PC-3 (cell line): ENCODE measurements at regions not wholly inside any gene's neighbourhood (a gene's known extent, or its start where the extent isn't known, plus 50 kb on each side); places are given as distances from the start of the nearest gene placed in this dataset.

ENCODE experiments used
- ATAC-seq: fragments of 200-7000 bp; cut with Tn5 transposase; 2 replicates; pipeline ENCODE4 v1.9.1; 2020; ENCODE audit warnings: mild to moderate bottlenecking, moderate library complexity
- BruUV-seq: library from RNA; stranded (reverse); fragments of 400-500 nt; replicated peaks from 2 replicates; lab custom pipeline; 2021; lab: Mats Ljungman, UMichigan
- CTCF ChIA-PET: fragments of 300-600 bp; sonication (Branson Sonifier 250); formaldehyde crosslinking; loops from one replicate; lab custom pipeline; 2022; ENCODE audit warnings: antibody characterized with exemption; lab: Charles Lee
- POLR2A ChIA-PET: fragments of 300-600 bp; sonication (Branson Sonifier 250); formaldehyde crosslinking; loops from one replicate; lab custom pipeline; 2022; ENCODE audit warnings: antibody characterized with exemption; ENCODE audit not compliant: unreplicated experiment; lab: Charles Lee
- DNase-seq: peaks from one replicate; pipeline ENCODE4 v3.0.0-alpha.2; 2015
- H2AFZ ChIP-seq: fragments of 300-600 bp; sonication (generic); 2 replicates; pipeline ENCODE4 v1.6.0; 2016; ENCODE audit warnings: antibody characterized with exemption, low read length
- H3F3A ChIP-seq: fragments of 300-600 bp; sonication (generic); one replicate; pipeline ENCODE4 v1.6.0; 2017; ENCODE audit warnings: antibody characterized with exemption, low read length, control low read depth, mild to moderate bottlenecking; ENCODE audit not compliant: unreplicated experiment
- H3K27ac ChIP-seq: fragments of 300-600 bp; sonication (generic); 2 replicates; pipeline ENCODE4 v1.5.1; 2016; ENCODE audit warnings: mild to moderate bottlenecking, low read length
- H3K27me3 ChIP-seq: fragments of 300-600 bp; sonication (generic); 2 replicates; pipeline ENCODE4 v1.6.1; 2016; ENCODE audit warnings: low read length, mixed read lengths
- H3K36me3 ChIP-seq: fragments of 300-600 bp; sonication (generic); 2 replicates; pipeline ENCODE4 v1.6.1; 2016; ENCODE audit warnings: low read depth, mixed run types, low read length, mixed read lengths
- H3K4me1 ChIP-seq: fragments of 300-600 bp; sonication (generic); 2 replicates; pipeline ENCODE4 v1.5.1; 2016; ENCODE audit warnings: low read length; ENCODE audit not compliant: insufficient read depth
- H3K4me2 ChIP-seq: fragments of 300-600 bp; sonication (generic); 2 replicates; pipeline ENCODE4 v1.6.0; 2016; ENCODE audit warnings: low read length
- H3K4me3 ChIP-seq: fragments of 300-600 bp; sonication (generic); 2 replicates; pipeline ENCODE4 v1.5.1; 2016; ENCODE audit warnings: mild to moderate bottlenecking, low read length, mixed read lengths
- H3K79me2 ChIP-seq: fragments of 300-600 bp; sonication (generic); 2 replicates; pipeline ENCODE4 v1.6.1; 2017; ENCODE audit warnings: low read length, mixed read lengths
- H3K9ac ChIP-seq: fragments of 300-600 bp; sonication (generic); 2 replicates; pipeline ENCODE4 v1.6.0; 2016; ENCODE audit warnings: mild to moderate bottlenecking, low read length
- H3K9me2 ChIP-seq: fragments of 300-600 bp; sonication (generic); replicated peaks from 2 replicates; pipeline ENCODE4 v1.6.1; 2016; ENCODE audit warnings: mixed run types, low read length, mixed read lengths
- H3K9me3 ChIP-seq: fragments of 300-600 bp; sonication (generic); 2 replicates; pipeline ENCODE4 v1.6.1; 2016; ENCODE audit warnings: low read length, mixed read lengths
- H4K20me1 ChIP-seq: fragments of 300-600 bp; sonication (generic); 2 replicates; pipeline ENCODE4 v1.6.1; 2016; ENCODE audit warnings: low read length, mixed read lengths
- EZH2 ChIP-seq: fragments of 300-600 bp; sonication (generic); IDR thresholded peaks from one replicate; pipeline ENCODE4 v1.6.1; 2017; ENCODE audit warnings: antibody characterized with exemption, mild to moderate bottlenecking, low read length; ENCODE audit not compliant: unreplicated experiment
- EZH2phosphoT487 ChIP-seq: fragments of 300-600 bp; sonication (generic); IDR thresholded peaks from 2 replicates; pipeline ENCODE4 v1.6.1; 2018; ENCODE audit warnings: mild to moderate bottlenecking, antibody characterized with exemption, low read length, borderline replicate concordance
- intact Hi-C: fragments of 100-400 bp; cut with micrococcal nuclease; formaldehyde crosslinking; loops from 2 replicates; pipeline ENCODE4 v1.9.0; 2023
- TF ChIP-seq, protein P1 (sequence below): fragments of 300-600 bp; sonication (generic); conservative IDR thresholded peaks from 2 replicates; pipeline ENCODE4 v1.5.1; 2017; ENCODE audit warnings: antibody characterized with exemption, low read depth, mild to moderate bottlenecking, low read length

GRCh38 chr11:22478169-22478568 lies 140.0 kb downstream of the SLC17A6 start:
- no TSS peak for BruUV-seq
- DNase-seq (no peak), ATAC-seq (no peak)
- ChIA-PET POLR2A (no interaction called here), CTCF (no interaction called here)
- no peaks in the 10 kb centered on the region for H3K9me2 ChIP-seq
- intact Hi-C loops = no loop called here
- no peaks in the 10 kb centered on the region for H3K4me1 ChIP-seq
- no peaks in the 10 kb centered on the region for H3K9me3 ChIP-seq
- H3K9ac ChIP-seq = no peak overlapping the region
- H3K27ac ChIP-seq = no peak overlapping the region
- H3F3A ChIP-seq = no peaks in the 10 kb centered on the region
- H3K4me3 ChIP-seq = no peak overlapping the region
- H3K4me2 ChIP-seq = no peak overlapping the region
- H4K20me1 ChIP-seq = no peaks in the 10 kb centered on the region
- H3K27me3 ChIP-seq = no peaks in the 10 kb centered on the region
- no peaks in the 10 kb centered on the region for H3K36me3 ChIP-seq
- TF ChIP-seq, protein P1, sequence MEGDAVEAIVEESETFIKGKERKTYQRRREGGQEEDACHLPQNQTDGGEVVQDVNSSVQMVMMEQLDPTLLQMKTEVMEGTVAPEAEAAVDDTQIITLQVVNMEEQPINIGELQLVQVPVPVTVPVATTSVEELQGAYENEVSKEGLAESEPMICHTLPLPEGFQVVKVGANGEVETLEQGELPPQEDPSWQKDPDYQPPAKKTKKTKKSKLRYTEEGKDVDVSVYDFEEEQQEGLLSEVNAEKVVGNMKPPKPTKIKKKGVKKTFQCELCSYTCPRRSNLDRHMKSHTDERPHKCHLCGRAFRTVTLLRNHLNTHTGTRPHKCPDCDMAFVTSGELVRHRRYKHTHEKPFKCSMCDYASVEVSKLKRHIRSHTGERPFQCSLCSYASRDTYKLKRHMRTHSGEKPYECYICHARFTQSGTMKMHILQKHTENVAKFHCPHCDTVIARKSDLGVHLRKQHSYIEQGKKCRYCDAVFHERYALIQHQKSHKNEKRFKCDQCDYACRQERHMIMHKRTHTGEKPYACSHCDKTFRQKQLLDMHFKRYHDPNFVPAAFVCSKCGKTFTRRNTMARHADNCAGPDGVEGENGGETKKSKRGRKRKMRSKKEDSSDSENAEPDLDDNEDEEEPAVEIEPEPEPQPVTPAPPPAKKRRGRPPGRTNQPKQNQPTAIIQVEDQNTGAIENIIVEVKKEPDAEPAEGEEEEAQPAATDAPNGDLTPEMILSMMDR = no peak
- TF ChIP-seq EZH2phosphoT487 (no peak), EZH2 (no peak)
- H2AFZ ChIP-seq = no peak overlapping the region
- H3K79me2 ChIP-seq = no peaks in the 10 kb centered on the region

- H3K27me3 ChIP-seq = no peaks in the 10 kb centered on the region
- H2AFZ ChIP-seq = no peak overlapping the region
- H4K20me1 ChIP-seq = no peaks in the 10 kb centered on the region
- H3K9ac ChIP-seq = no peak overlapping the region
- no peak overlapping the region for H3K4me2 ChIP-seq
- no peaks in the 10 kb centered on the region for H3F3A ChIP-seq
- no peaks in the 10 kb centered on the region for H3K9me3 ChIP-seq
- no peaks in the 10 kb centered on the region for H3K4me1 ChIP-seq
- no peak for ATAC-seq
- H3K27ac ChIP-seq = no peak overlapping the region
- H3K9me2 ChIP-seq = no peaks in the 10 kb centered on the region
- intact Hi-C loops = no loop called here
- H3K4me3 ChIP-seq = no peak overlapping the region
- H3K36me3 ChIP-seq = no peaks in the 10 kb centered on the region
- TF ChIP-seq EZH2 = no peak
- TF ChIP-seq EZH2phosphoT487 = no peak
- TF ChIP-seq, protein P1 = no peak
- ChIA-PET POLR2A (no interaction called here), CTCF (no interaction called here)
- H3K79me2 ChIP-seq = no peaks in the 10 kb centered on the region
- DNase-seq = no peak
- no TSS peak for BruUV-seq
Measured at GRCh38 chr11:22477312-22477711, 139.1 kb downstream of the SLC17A6 start.

GRCh38 chr11:22476589-22476988 lies 138.4 kb downstream of the SLC17A6 start:
- Histone ChIP-seq H3K9ac (no peak overlapping the region), H3F3A (no peaks in the 10 kb centered on the region), H3K27me3 (no peaks in the 10 kb centered on the region), H3K4me1 (no peaks in the 10 kb centered on the region), H3K27ac (no peak overlapping the region), H4K20me1 (no peaks in the 10 kb centered on the region), H3K9me3 (no peaks in the 10 kb centered on the region), H3K4me2 (no peak overlapping the region), H3K36me3 (no peaks in the 10 kb centered on the region), H3K4me3 (no peak overlapping the region), H3K79me2 (no peaks in the 10 kb centered on the region), H3K9me2 (no peaks in the 10 kb centered on the region), H2AFZ (no peak overlapping the region)
- BruUV-seq = no TSS peak
- TF ChIP-seq, protein P1 = no peak
- TF ChIP-seq EZH2phosphoT487 (no peak), EZH2 (no peak)
- ATAC-seq (no peak), DNase-seq (no peak)
- intact Hi-C loops = no loop called here
- ChIA-PET CTCF (no interaction called here), POLR2A (no interaction called here)
